HCT116 (cell line): ENCODE measurements at regions not wholly inside any gene's neighbourhood (a gene's known extent, or its start where the extent isn't known, plus 50 kb on each side); places are given as distances from the start of the nearest gene placed in this dataset.

Source experiments
- ATAC-seq: fragments of 200-7000 bp; cut with Tn5 transposase; 2 replicates; pipeline ENCODE4 v1.9.1; 2020; ENCODE audit warnings: mild to moderate bottlenecking, moderate library complexity
- BruUV-seq: library from RNA; stranded (reverse); fragments of 400-500 nt; replicated peaks from 2 replicates; lab custom pipeline; 2021; lab: Mats Ljungman, UMichigan
- CTCF ChIA-PET: fragments of 300-600 bp; sonication (Branson Sonifier 250); formaldehyde crosslinking; loops from one replicate; lab custom pipeline; 2021; ENCODE audit warnings: antibody characterized with exemption; lab: Charles Lee
- POLR2A ChIA-PET: fragments of 300-600, 350-600 bp; sonication (Branson Sonifier 250); formaldehyde crosslinking; loops from one replicate; lab custom pipeline; 2021; ENCODE audit warnings: antibody characterized with exemption; lab: Charles Lee
- RAD21 ChIA-PET, 2 experiments: fragments of 300-600 bp; sonication (Branson Sonifier 250); formaldehyde crosslinking; loops; one replicate each; lab custom pipeline; 2023; ENCODE audit warnings: low total read pairs in 2 of 2; ENCODE audit not compliant: uncharacterized antibody in 2 of 2, unreplicated experiment in 2 of 2, low non-redundant PET in 1 of 2; lab: Charles Lee
- DNase-seq: peaks from one replicate; pipeline ENCODE4 v3.0.0-alpha.2; 2010; ENCODE audit warnings: low read depth, low spot score
- H2AFZ ChIP-seq: fragments of 200-600 bp; shearing (Covaris generic), sonication (generic); 2 replicates; pipeline ENCODE4 v1.6.1; 2017; ENCODE audit warnings: low read depth, mixed run types, mixed read lengths, antibody characterized with exemption, low read length; ENCODE audit not compliant: poor library complexity, severe bottlenecking
- H3K27ac ChIP-seq: 2 replicates; pipeline ENCODE4 v1.5.1; 2012; ENCODE audit warnings: low read depth, low read length
- H3K27me3 ChIP-seq: fragments of 200-600 bp; sonication (generic); 2 replicates; pipeline ENCODE4 v1.6.1; 2016; ENCODE audit warnings: mixed run types, low read length, mixed read lengths; ENCODE audit not compliant: insufficient read depth
- H3K36me3 ChIP-seq, 2 experiments: fragments of 200-500 bp in 1 of 2; fragments of 200-600 bp in 1 of 2; sonication (Bioruptor generic) in 1 of 2; sonication (generic) in 1 of 2; 2 replicates each; pipeline versions ENCODE4 v1.5.1 to v1.6.1; 2014 to 2016; ENCODE audit warnings: low read length in 2 of 2, inconsistent platforms in 1 of 2, mixed read lengths in 1 of 2, mixed run types in 1 of 2; ENCODE audit not compliant: insufficient read depth in 2 of 2, control insufficient read depth in 1 of 2
- H3K4me1 ChIP-seq, 2 experiments: fragments of 200-600 bp in 1 of 2; sonication (generic) in 1 of 2; 2 replicates each; pipeline versions ENCODE4 v1.5.1 to v1.6.1; 2012 to 2017; ENCODE audit warnings: low read length in 2 of 2, inconsistent platforms in 1 of 2, mild to moderate bottlenecking in 1 of 2, mixed read lengths in 1 of 2, mixed run types in 1 of 2, moderate library complexity in 1 of 2; ENCODE audit not compliant: insufficient read depth in 2 of 2, control insufficient read depth in 1 of 2
- H3K4me2 ChIP-seq: fragments of 200-600 bp; sonication (generic); 2 replicates; pipeline ENCODE4 v1.6.1; 2017; ENCODE audit warnings: mixed run types, low read length, mixed read lengths
- H3K4me3 ChIP-seq, 2 experiments: fragments of 200-600 bp in 1 of 2; sonication (generic) in 1 of 2; replicated peaks in 1 of 2; 2 replicates each; pipeline ENCODE4 v1.5.1; 2011 to 2016; ENCODE audit warnings: low read length in 2 of 2, control low read depth in 1 of 2, low read depth in 1 of 2, mild to moderate bottlenecking in 1 of 2, mixed read lengths in 1 of 2, mixed run types in 1 of 2
- H3K79me2 ChIP-seq: fragments of 200-600 bp; sonication (generic); 2 replicates; pipeline ENCODE4 v1.6.1; 2017; ENCODE audit warnings: mild to moderate bottlenecking, mixed run types, low read length, moderate library complexity, mixed read lengths; ENCODE audit not compliant: insufficient read depth
- H3K9ac ChIP-seq: fragments of 200-600 bp; sonication (generic); 2 replicates; pipeline ENCODE4 v1.6.1; 2016; ENCODE audit warnings: low read length, mixed read lengths
- H3K9me2 ChIP-seq: fragments of 200-600 bp; sonication (generic), shearing (Covaris generic); 2 replicates; pipeline ENCODE4 v1.6.1; 2017; ENCODE audit warnings: mixed run types, mild to moderate bottlenecking, moderate library complexity; ENCODE audit not compliant: insufficient read depth
- H3K9me3 ChIP-seq, 2 experiments: fragments of 200-500 bp in 1 of 2; fragments of 200-600 bp in 1 of 2; sonication (Bioruptor generic) in 1 of 2; sonication (generic) in 1 of 2; 2 replicates each; pipeline ENCODE4 v1.6.1; 2014 to 2017; ENCODE audit warnings: low read length in 2 of 2, mixed read lengths in 2 of 2, inconsistent platforms in 1 of 2, low read depth in 1 of 2, mild to moderate bottlenecking in 1 of 2, mixed run types in 1 of 2, moderate library complexity in 1 of 2; ENCODE audit not compliant: control insufficient read depth in 1 of 2, insufficient read depth in 1 of 2
- H4K20me1 ChIP-seq: fragments of 200-600 bp; sonication (generic), shearing (Covaris generic); 2 replicates; pipeline ENCODE4 v1.6.1; 2017; ENCODE audit warnings: mixed run types, mild to moderate bottlenecking, moderate library complexity; ENCODE audit not compliant: insufficient read depth
- ATF3 ChIP-seq: IDR thresholded peaks from 2 replicates; pipeline ENCODE4 v1.6.1; 2012
- CBX3 ChIP-seq: IDR thresholded peaks from 2 replicates; pipeline ENCODE4 v1.6.1; 2012; ENCODE audit warnings: low read depth
- CEBPB ChIP-seq: IDR thresholded peaks from 2 replicates; pipeline ENCODE4 v1.6.1; 2012; ENCODE audit warnings: low read depth
- ELF1 ChIP-seq: IDR thresholded peaks from 2 replicates; pipeline ENCODE4 v1.6.1; 2012; ENCODE audit warnings: low read depth, borderline replicate concordance
- EZH2phosphoT487 ChIP-seq: fragments of 200-600 bp; IDR thresholded peaks from 2 replicates; pipeline ENCODE4 v1.6.1; 2018; ENCODE audit warnings: antibody characterized with exemption, borderline replicate concordance
- FOSL1 ChIP-seq: IDR thresholded peaks from 2 replicates; pipeline ENCODE4 v1.6.1; 2012; ENCODE audit warnings: low read depth
- JUND ChIP-seq: IDR thresholded peaks from 2 replicates; pipeline ENCODE4 v1.6.1; 2012
- MAX ChIP-seq: IDR thresholded peaks from 2 replicates; pipeline ENCODE4 v1.6.1; 2012
- POLR2A ChIP-seq: IDR thresholded peaks from 2 replicates; pipeline ENCODE4 v1.7.0; 2011; ENCODE audit warnings: borderline replicate concordance; ENCODE audit not compliant: insufficient read depth, insufficient read length; ENCODE audit errors: extremely low read depth
- POLR2AphosphoS5 ChIP-seq: IDR thresholded peaks from 2 replicates; pipeline ENCODE4 v1.6.1; 2011; ENCODE audit warnings: mild to moderate bottlenecking, low read depth, low read length, moderate library complexity
- RAD21 ChIP-seq: IDR thresholded peaks from 2 replicates; pipeline ENCODE4 v1.6.1; 2012; ENCODE audit warnings: low read depth, mild to moderate bottlenecking
- REST ChIP-seq: IDR thresholded peaks from 2 replicates; pipeline ENCODE4 v1.6.1; 2012; ENCODE audit warnings: low read depth
- SIN3A ChIP-seq: IDR thresholded peaks from 2 replicates; pipeline ENCODE4 v1.6.1; 2012; ENCODE audit warnings: low read depth
- SP1 ChIP-seq: IDR thresholded peaks from 2 replicates; pipeline ENCODE4 v1.6.1; 2012; ENCODE audit warnings: low read depth
- SRF ChIP-seq: IDR thresholded peaks from 2 replicates; pipeline ENCODE4 v1.6.1; 2012; ENCODE audit warnings: low read depth
- TCF7L2 ChIP-seq: IDR thresholded peaks from 2 replicates; pipeline ENCODE4 v1.7.0; 2011; ENCODE audit warnings: borderline replicate concordance, inconsistent platforms; ENCODE audit not compliant: insufficient read depth, insufficient read length; ENCODE audit errors: extremely low read depth
- YY1 ChIP-seq: IDR thresholded peaks from 2 replicates; pipeline ENCODE4 v1.6.1; 2011; ENCODE audit warnings: low read length, low read depth, moderate library complexity, mild to moderate bottlenecking; ENCODE audit not compliant: insufficient replicate concordance; ENCODE audit errors: extremely low read depth
- ZBTB33 ChIP-seq: IDR thresholded peaks from 2 replicates; pipeline ENCODE4 v1.6.1; 2011; ENCODE audit warnings: mild to moderate bottlenecking, low read length, moderate library complexity; ENCODE audit not compliant: insufficient replicate concordance; ENCODE audit errors: extremely low read depth
- intact Hi-C: fragments of 100-400 bp; cut with micrococcal nuclease; formaldehyde crosslinking; loops from 2 replicates; pipeline ENCODE4 v1.10.0; 2022

GRCh38 chr12:28958553-28959195 is 190.4 kb upstream of the FAR2 start:
- no peak overlapping the region for H3K4me2 ChIP-seq
- DNase-seq: no peak
- no peaks in the 10 kb centered on the region for H3K36me3 ChIP-seq
- H3K4me3 ChIP-seq: no peak overlapping the region
- no peaks in the 10 kb centered on the region for H4K20me1 ChIP-seq
- no peaks in the 10 kb centered on the region for H3K9me2 ChIP-seq
- H3K27ac ChIP-seq: no peak overlapping the region
- TF ChIP-seq MAX (no peak), ATF3 (no peak), YY1 (no peak), RAD21 (no peak), SIN3A (no peak), POLR2A (no peak), REST (no peak), TCF7L2 (no peak), ZBTB33 (no peak), POLR2AphosphoS5 (no peak), FOSL1 (no peak), CEBPB (no peak), EZH2phosphoT487 (no peak), SRF (no peak), SP1 (no peak), CBX3 (no peak), JUND (no peak), ELF1 (no peak)
- H3K27me3 ChIP-seq: no peaks in the 10 kb centered on the region
- H3K79me2 ChIP-seq: no peaks in the 10 kb centered on the region
- CTCF ChIA-PET: no interaction called here
- no peak overlapping the region for H2AFZ ChIP-seq
- no peaks in the 10 kb centered on the region for H3K4me1 ChIP-seq
- H3K9me3 ChIP-seq: no peaks in the 10 kb centered on the region
- no TSS peak for BruUV-seq
- RAD21 ChIA-PET: no interaction called here
- no peak for ATAC-seq
- H3K9ac ChIP-seq: no peak overlapping the region
- intact Hi-C loops: no loop called here
- POLR2A ChIA-PET: no interaction called here
